ENCODE measurements at regions not wholly inside any gene's neighbourhood (a gene's known extent, or its start where the extent isn't known, plus 50 kb on each side); places are given as distances from the start of the nearest gene placed in this dataset.

- ChIA-PET CTCF (no interaction called here), POLR2A (no interaction called here)
- no TSS peak for BruUV-seq (replicated peaks)
Observed at GRCh38 chr17:22511431-22511830, 819.1 kb downstream of the KCNJ18 start.

GRCh38 chr17:22512057-22512456, 819.7 kb downstream of the KCNJ18 start:
- DNase-seq (ENCODE audit: low read depth, low spot score) (no peak), ATAC-seq (no peak)
- POLR2A ChIA-PET: no interaction called here
- Histone ChIP-seq H3K36me3 (ENCODE audit: control insufficient read depth, insufficient read depth, low read length) (no peaks in the 10 kb centered on the region), H3K27me3 (ENCODE audit: control insufficient read depth, insufficient read depth, low read length) (no peaks in the 10 kb centered on the region), H3K4me1 (ENCODE audit: control insufficient read depth, insufficient read depth, low read length) (no peaks in the 10 kb centered on the region), H3K27ac (ENCODE audit: low read length) (no peak overlapping the region), H3K4me3 (ENCODE audit: low read depth in 2 of 2, low read length in 2 of 2) (no peak overlapping the region), H3K9me3 (ENCODE audit: control insufficient read depth, insufficient read depth, low read depth, low read length) (no peaks in the 10 kb centered on the region)
- CTCF ChIA-PET: no interaction called here
- intact Hi-C loops (cut with micrococcal nuclease; ENCODE audit: unreplicated experiment): no loop called here
- in situ Hi-C loops (cut with HindIII; ENCODE audit: low pct_unique_long_range_greater_than_20kb, low sequenced_read_pairs): no loop called here
- TF ChIP-seq TCF7L2 (IDR thresholded peaks at IDR 0.05; ENCODE audit: low read depth, low read length): no peak
- no peak for TF ChIP-seq REST (IDR thresholded peaks at IDR 0.05; ENCODE audit: insufficient read depth in 1 of 2, low read depth in 2 of 2, low read length in 1 of 2)
- no peak for TF ChIP-seq POLR2AphosphoS5 (IDR thresholded peaks at IDR 0.05; ENCODE audit: low read depth, low read length)
- TF ChIP-seq SIN3A (IDR thresholded peaks at IDR 0.05; ENCODE audit: borderline replicate concordance, insufficient read depth, low read depth, low read length): no peak
- no TSS peak for BruUV-seq (replicated peaks)

More at GRCh38 chr17:22511431-22511830, 819.1 kb downstream of the KCNJ18 start:
- in situ Hi-C loops (cut with HindIII; ENCODE audit: low pct_unique_long_range_greater_than_20kb, low sequenced_read_pairs): no loop called here
- Histone ChIP-seq H3K27ac (ENCODE audit: low read length) (no peak overlapping the region), H3K36me3 (ENCODE audit: control insufficient read depth, insufficient read depth, low read length) (no peaks in the 10 kb centered on the region), H3K27me3 (ENCODE audit: control insufficient read depth, insufficient read depth, low read length) (no peaks in the 10 kb centered on the region), H3K4me1 (ENCODE audit: control insufficient read depth, insufficient read depth, low read length) (no peaks in the 10 kb centered on the region), H3K4me3 (ENCODE audit: low read depth in 2 of 2, low read length in 2 of 2) (no peak overlapping the region), H3K9me3 (ENCODE audit: control insufficient read depth, insufficient read depth, low read depth, low read length) (no peaks in the 10 kb centered on the region)
- ATAC-seq (no peak), DNase-seq (ENCODE audit: low read depth, low spot score) (no peak)
- TF ChIP-seq TCF7L2 (IDR thresholded peaks at IDR 0.05; ENCODE audit: low read depth, low read length): no peak
- no peak for TF ChIP-seq CTCF (IDR thresholded peaks at IDR 0.05)
- no peak for TF ChIP-seq REST (IDR thresholded peaks at IDR 0.05; ENCODE audit: insufficient read depth in 1 of 2, low read depth in 2 of 2, low read length in 1 of 2)
- no peak for TF ChIP-seq POLR2AphosphoS5 (IDR thresholded peaks at IDR 0.05; ENCODE audit: low read depth, low read length)
- no peak for TF ChIP-seq SIN3A (IDR thresholded peaks at IDR 0.05; ENCODE audit: borderline replicate concordance, insufficient read depth, low read depth, low read length)
- intact Hi-C loops (cut with micrococcal nuclease; ENCODE audit: unreplicated experiment): no loop called here

All from Panc1 (cell line).